Large intestine (tissue), 3 donors: ENCODE measurements at regions not wholly inside any gene's neighbourhood (a gene's known extent, or its start where the extent isn't known, plus 50 kb on each side); places are given as distances from the start of the nearest gene placed in this dataset.
"Not testable (repeated sequence)": the region's sequence is repeated elsewhere in the genome, so short reads cannot be mapped to it uniquely, and the experiment has no call there.

Experiments
- DNase-seq, 2 donors: peaks; one replicate each; pipeline versions ENCODE4 v3.0.0 to v3.0.0-alpha.2; 2013
- H3K27ac ChIP-seq: one replicate; pipeline ENCODE4 v1.5.1; 2013; ENCODE audit warnings: low read length
- H3K27me3 ChIP-seq: 2 replicates; pipeline ENCODE4 v1.6.1; 2013; ENCODE audit warnings: low read length; ENCODE audit not compliant: control insufficient read depth, insufficient read depth
- H3K36me3 ChIP-seq: 2 replicates; pipeline ENCODE4 v1.6.1; 2013; ENCODE audit warnings: low read length; ENCODE audit not compliant: control insufficient read depth, insufficient read depth
- H3K4me1 ChIP-seq: one replicate; pipeline ENCODE4 v1.6.1; 2013; ENCODE audit warnings: low read length; ENCODE audit not compliant: control insufficient read depth, insufficient read depth
- H3K4me3 ChIP-seq: one replicate; pipeline ENCODE4 v1.5.1; 2013; ENCODE audit warnings: low read length
- H3K9me3 ChIP-seq: one replicate; pipeline ENCODE4 v1.6.1; 2013; ENCODE audit warnings: mild to moderate bottlenecking, low read depth, low read length, moderate library complexity; ENCODE audit not compliant: control insufficient read depth
- WGBS: methylation state at CpG from one replicate; pipeline ENCODE4 v1.1.5; 2013; ENCODE audit warnings: low lambda C conversion rate; ENCODE audit not compliant: insufficient coverage; 5-methylcytosine and 5-hydroxymethylcytosine counted together

- DNase-seq = no peak
- Histone ChIP-seq H3K4me3 (no peak overlapping the region), H3K4me1 (no peaks in the 10 kb centered on the region), H3K27me3 (no peaks in the 10 kb centered on the region), H3K36me3 (no peaks in the 10 kb centered on the region), H3K27ac (no peak overlapping the region), H3K9me3 (peaks cover 2% of the 10 kb centered on the region)
These were observed 568.8 kb upstream of the SEMA6A start for GRCh38 chr5:117143406-117143805.

GRCh38 chr5:117138523-117138922 is 563.9 kb upstream of the SEMA6A start:
- Histone ChIP-seq H3K36me3 (no peaks in the 10 kb centered on the region), H3K9me3 (peaks cover 2% of the 10 kb centered on the region), H3K4me3 (no peak overlapping the region), H3K27ac (no peak overlapping the region), H3K27me3 (no peaks in the 10 kb centered on the region), H3K4me1 (no peaks in the 10 kb centered on the region)
- DNase-seq = no peak
- WGBS = 100% methylated on average over 2 of the region's 3 CpGs

- Histone ChIP-seq H3K4me1 (no peaks in the 10 kb centered on the region), H3K27ac (no peak overlapping the region), H3K27me3 (no peaks in the 10 kb centered on the region), H3K36me3 (no peaks in the 10 kb centered on the region), H3K9me3 (no peaks in the 10 kb centered on the region), H3K4me3 (no peak overlapping the region)
- no peak for DNase-seq
- 100% methylated on average over 1 of the region's 2 CpGs for WGBS
These were observed 561.2 kb upstream of the SEMA6A start for GRCh38 chr5:117135851-117136250.

- Histone ChIP-seq H3K4me1 (no peaks in the 10 kb centered on the region), H3K9me3 (no peaks in the 10 kb centered on the region), H3K4me3 (no peak overlapping the region), H3K36me3 (no peaks in the 10 kb centered on the region), H3K27me3 (no peaks in the 10 kb centered on the region), H3K27ac (no peak overlapping the region)
- no peak for DNase-seq
These were observed 558.6 kb upstream of the SEMA6A start for GRCh38 chr5:117133198-117133597.

- Histone ChIP-seq H3K27me3 (no peaks in the 10 kb centered on the region), H3K27ac (no peak overlapping the region), H3K4me1 (no peaks in the 10 kb centered on the region), H3K4me3 (no peak overlapping the region), H3K9me3 (no peaks in the 10 kb centered on the region), H3K36me3 (no peaks in the 10 kb centered on the region)
- DNase-seq = no peak
These were observed 557.3 kb upstream of the SEMA6A start for GRCh38 chr5:117131876-117132275.

GRCh38 chr5:117131048-117131679 is 556.5 kb upstream of the SEMA6A start:
- Histone ChIP-seq H3K9me3 (no peaks in the 10 kb centered on the region), H3K4me3 (no peak overlapping the region), H3K27ac (no peak overlapping the region), H3K27me3 (no peaks in the 10 kb centered on the region), H3K4me1 (no peaks in the 10 kb centered on the region), H3K36me3 (no peaks in the 10 kb centered on the region)
- DNase-seq = no peak
- 100% methylated on average over 1 of the region's 3 CpGs for WGBS

GRCh38 chr5:117118499-117118898 is 543.9 kb upstream of the SEMA6A start:
- Histone ChIP-seq H3K36me3 (no peaks in the 10 kb centered on the region), H3K9me3 (no peaks in the 10 kb centered on the region), H3K27me3 (no peaks in the 10 kb centered on the region), H3K27ac (no peak overlapping the region), H3K4me1 (no peaks in the 10 kb centered on the region), H3K4me3 (no peak overlapping the region)
- no CpG with 5 or more reads among the region's 1 CpG for WGBS
- DNase-seq = no peak

- not testable (repeated sequence) for H3K4me1 ChIP-seq, H3K36me3 ChIP-seq, H3K27ac ChIP-seq, DNase-seq, H3K9me3 ChIP-seq, H3K27me3 ChIP-seq, H3K4me3 ChIP-seq
- no CpG with 5 or more reads among the region's 6 CpGs for WGBS
These were observed 542.7 kb upstream of the SEMA6A start for GRCh38 chr5:117117314-117117713.

GRCh38 chr5:117110548-117110947 is 535.9 kb upstream of the SEMA6A start:
- Histone ChIP-seq H3K4me1 (no peaks in the 10 kb centered on the region), H3K27ac (no peak overlapping the region), H3K36me3 (no peaks in the 10 kb centered on the region), H3K27me3 (no peaks in the 10 kb centered on the region), H3K9me3 (no peaks in the 10 kb centered on the region), H3K4me3 (no peak overlapping the region)
- WGBS = 100% methylated on average over 1 of the region's 2 CpGs
- no peak for DNase-seq

- no peak overlapping the region for H3K4me3 ChIP-seq
- no peak overlapping the region for H3K27ac ChIP-seq
- no peaks in the 10 kb centered on the region for H3K36me3 ChIP-seq
- H3K9me3 ChIP-seq = no peaks in the 10 kb centered on the region
- WGBS = no CpG with 5 or more reads among the region's 3 CpGs
- no peaks in the 10 kb centered on the region for H3K4me1 ChIP-seq
- DNase-seq = no peak
- no peaks in the 10 kb centered on the region for H3K27me3 ChIP-seq
These were observed 533.2 kb upstream of the SEMA6A start for GRCh38 chr5:117107859-117108258.

- H3K27ac ChIP-seq = no peak overlapping the region
- no peak overlapping the region for H3K4me3 ChIP-seq
- no CpG with 5 or more reads among the region's 4 CpGs for WGBS
- no peaks in the 10 kb centered on the region for H3K9me3 ChIP-seq
- no peaks in the 10 kb centered on the region for H3K27me3 ChIP-seq
- H3K4me1 ChIP-seq = no peaks in the 10 kb centered on the region
- H3K36me3 ChIP-seq = no peaks in the 10 kb centered on the region
- no peak for DNase-seq
These were observed 529.1 kb upstream of the SEMA6A start for GRCh38 chr5:117103703-117104102.
